ENCODE measurements at regions not wholly inside any gene's neighbourhood (a gene's known extent, or its start where the extent isn't known, plus 50 kb on each side); places are given as distances from the start of the nearest gene placed in this dataset.
A peak's percentile ranks its signal among the peaks of the same experiment; 100 is the strongest.
"Not testable (repeated sequence)": the region's sequence is repeated elsewhere in the genome, so short reads cannot be mapped to it uniquely, and the experiment has no call there.

DNA sequence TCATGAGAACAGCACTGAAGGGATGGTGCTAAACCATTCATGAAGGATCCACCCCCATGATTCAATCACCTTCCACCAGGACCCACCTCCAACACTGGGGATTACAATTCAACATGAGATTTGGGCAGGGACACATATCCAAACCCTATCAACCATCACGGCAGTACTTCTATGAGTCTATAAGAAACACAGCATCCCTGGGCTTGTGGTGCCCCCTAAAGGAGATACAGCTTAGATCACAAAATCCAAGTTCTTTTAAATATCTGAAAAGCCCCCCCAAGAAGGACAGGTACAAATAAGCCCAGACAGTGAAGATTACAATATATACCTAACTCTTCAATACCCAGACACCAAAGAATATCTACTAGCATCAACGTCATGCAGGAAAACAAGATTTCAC is 233.7 kb upstream of the ADRA1B start:
- no peaks in the 10 kb centered on the region for H3K79me2 ChIP-seq (ENCODE audit: insufficient read depth, low read length)
- ATAC-seq (ENCODE audit: insufficient read depth, low read depth): no peak
- no peaks in the 10 kb centered on the region for H3K36me3 ChIP-seq (ENCODE audit: insufficient read depth, low read length)
- H3K9ac ChIP-seq (ENCODE audit: low read depth, low read length): no peak overlapping the region
- no peak overlapping the region for H3K4me2 ChIP-seq (ENCODE audit: insufficient read depth, low read length)
- H3K4me3 ChIP-seq (ENCODE audit: low read depth in 1 of 2, low read length in 2 of 2): no peak overlapping the region
- H3K27me3 ChIP-seq (ENCODE audit: insufficient read depth, low read length, poor library complexity): no peaks in the 10 kb centered on the region
- no peaks in the 10 kb centered on the region for H3K4me1 ChIP-seq (ENCODE audit: insufficient read depth, low read length)
- TF ChIP-seq, protein P1, sequence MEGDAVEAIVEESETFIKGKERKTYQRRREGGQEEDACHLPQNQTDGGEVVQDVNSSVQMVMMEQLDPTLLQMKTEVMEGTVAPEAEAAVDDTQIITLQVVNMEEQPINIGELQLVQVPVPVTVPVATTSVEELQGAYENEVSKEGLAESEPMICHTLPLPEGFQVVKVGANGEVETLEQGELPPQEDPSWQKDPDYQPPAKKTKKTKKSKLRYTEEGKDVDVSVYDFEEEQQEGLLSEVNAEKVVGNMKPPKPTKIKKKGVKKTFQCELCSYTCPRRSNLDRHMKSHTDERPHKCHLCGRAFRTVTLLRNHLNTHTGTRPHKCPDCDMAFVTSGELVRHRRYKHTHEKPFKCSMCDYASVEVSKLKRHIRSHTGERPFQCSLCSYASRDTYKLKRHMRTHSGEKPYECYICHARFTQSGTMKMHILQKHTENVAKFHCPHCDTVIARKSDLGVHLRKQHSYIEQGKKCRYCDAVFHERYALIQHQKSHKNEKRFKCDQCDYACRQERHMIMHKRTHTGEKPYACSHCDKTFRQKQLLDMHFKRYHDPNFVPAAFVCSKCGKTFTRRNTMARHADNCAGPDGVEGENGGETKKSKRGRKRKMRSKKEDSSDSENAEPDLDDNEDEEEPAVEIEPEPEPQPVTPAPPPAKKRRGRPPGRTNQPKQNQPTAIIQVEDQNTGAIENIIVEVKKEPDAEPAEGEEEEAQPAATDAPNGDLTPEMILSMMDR (IDR thresholded peaks at IDR 0.05; ENCODE audit: borderline replicate concordance, extremely low read depth, low read length, poor library complexity, severe bottlenecking): no peak
- no peak for TF ChIP-seq EZH2 (IDR thresholded peaks at IDR 0.05; ENCODE audit: borderline replicate concordance, low read depth, low read length, severe bottlenecking)
- no peak overlapping the region for H2AFZ ChIP-seq (ENCODE audit: low read depth, low read length)
- no peak overlapping the region for H3K27ac ChIP-seq (ENCODE audit: low read length)
- DNase-seq: no peak
- peaks cover 27% of the 10 kb centered on the region for H3K9me3 ChIP-seq (ENCODE audit: insufficient read depth, low read length, severe bottlenecking)
- no peaks in the 10 kb centered on the region for H4K20me1 ChIP-seq (ENCODE audit: insufficient read depth, low read length)

DNA sequence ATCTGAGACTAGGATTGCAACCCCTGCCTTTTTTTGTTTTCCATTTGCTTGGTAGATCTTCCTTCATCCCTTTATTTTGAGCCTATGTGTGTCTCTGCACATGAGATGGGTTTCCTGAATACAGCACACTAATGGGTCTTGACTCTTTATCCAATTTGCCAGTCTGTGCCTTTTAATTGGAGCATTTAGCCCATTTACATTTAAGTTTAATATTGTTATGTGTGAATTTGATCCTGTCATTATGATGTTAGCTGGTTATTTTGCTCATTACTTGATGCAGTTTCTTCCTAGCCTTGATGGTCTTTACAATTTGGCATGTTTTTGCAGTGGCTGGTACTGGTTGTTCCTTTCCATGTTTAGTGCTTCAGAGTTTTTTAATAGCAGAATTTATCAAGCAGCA is 228.4 kb upstream of the ADRA1B start:
- not testable (repeated sequence) for H3K27ac ChIP-seq (ENCODE audit: low read length); H3K9ac ChIP-seq (ENCODE audit: low read depth, low read length); H3K4me1 ChIP-seq (ENCODE audit: insufficient read depth, low read length); H3K9me3 ChIP-seq (ENCODE audit: insufficient read depth, low read length, severe bottlenecking); ATAC-seq (ENCODE audit: insufficient read depth, low read depth); H3K4me3 ChIP-seq (ENCODE audit: low read depth in 1 of 2, low read length in 2 of 2); H3K27me3 ChIP-seq (ENCODE audit: insufficient read depth, low read length, poor library complexity); H2AFZ ChIP-seq (ENCODE audit: low read depth, low read length); H4K20me1 ChIP-seq (ENCODE audit: insufficient read depth, low read length); H3K4me2 ChIP-seq (ENCODE audit: insufficient read depth, low read length); H3K79me2 ChIP-seq (ENCODE audit: insufficient read depth, low read length); DNase-seq; H3K36me3 ChIP-seq (ENCODE audit: insufficient read depth, low read length)

DNA sequence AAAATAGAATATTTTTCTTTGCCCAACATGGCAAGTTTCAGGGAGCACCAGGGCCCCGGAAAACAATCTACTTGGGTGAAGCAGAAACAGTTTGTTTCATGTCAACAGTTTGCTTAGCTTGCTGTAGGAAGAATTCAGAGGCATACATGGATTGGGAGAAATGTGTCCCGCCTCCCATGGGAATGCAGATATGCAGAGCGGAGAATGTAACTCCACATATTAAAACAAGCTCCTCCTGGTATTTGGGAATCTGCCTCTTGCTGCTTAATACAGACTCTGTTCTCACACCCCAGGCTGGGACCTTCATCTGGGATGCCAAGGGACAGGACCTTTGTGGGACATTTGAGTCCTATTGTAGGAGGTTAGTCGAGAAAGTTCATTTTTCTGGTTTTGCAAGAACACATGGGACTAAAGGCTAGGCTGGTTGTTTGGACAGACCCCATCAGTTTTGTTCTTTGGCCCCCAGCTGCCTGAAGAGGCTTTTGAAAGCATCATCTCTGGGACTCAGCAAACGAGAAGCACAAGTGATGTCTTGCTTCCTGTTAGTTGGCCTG is 220.5 kb upstream of the ADRA1B start:
- Histone ChIP-seq H4K20me1 (ENCODE audit: insufficient read depth, low read length) (no peaks in the 10 kb centered on the region), H3K9ac (ENCODE audit: low read depth, low read length) (no peak overlapping the region), H3K4me2 (ENCODE audit: insufficient read depth, low read length) (no peak overlapping the region), H2AFZ (ENCODE audit: low read depth, low read length) (no peak overlapping the region; the same call in 1 of the 2 replicates), H3K27me3 (ENCODE audit: insufficient read depth, low read length, poor library complexity) (no peaks in the 10 kb centered on the region), H3K4me3 (ENCODE audit: low read depth in 1 of 2, low read length in 2 of 2) (no peak overlapping the region), H3K4me1 (ENCODE audit: insufficient read depth, low read length) (no peaks in the 10 kb centered on the region), H3K36me3 (ENCODE audit: insufficient read depth, low read length) (no peaks in the 10 kb centered on the region), H3K79me2 (ENCODE audit: insufficient read depth, low read length) (no peaks in the 10 kb centered on the region), H3K27ac (ENCODE audit: low read length) (no peak overlapping the region), H3K9me3 (ENCODE audit: insufficient read depth, low read length, severe bottlenecking) (no peaks in the 10 kb centered on the region)
- no peak for ATAC-seq (ENCODE audit: insufficient read depth, low read depth)
- TF ChIP-seq, protein P1 (IDR thresholded peaks at IDR 0.05; ENCODE audit: borderline replicate concordance, extremely low read depth, low read length, poor library complexity, severe bottlenecking): no peak
- TF ChIP-seq EZH2 (IDR thresholded peaks at IDR 0.05; ENCODE audit: borderline replicate concordance, low read depth, low read length, severe bottlenecking): no peak
- DNase-seq: no peak

DNA sequence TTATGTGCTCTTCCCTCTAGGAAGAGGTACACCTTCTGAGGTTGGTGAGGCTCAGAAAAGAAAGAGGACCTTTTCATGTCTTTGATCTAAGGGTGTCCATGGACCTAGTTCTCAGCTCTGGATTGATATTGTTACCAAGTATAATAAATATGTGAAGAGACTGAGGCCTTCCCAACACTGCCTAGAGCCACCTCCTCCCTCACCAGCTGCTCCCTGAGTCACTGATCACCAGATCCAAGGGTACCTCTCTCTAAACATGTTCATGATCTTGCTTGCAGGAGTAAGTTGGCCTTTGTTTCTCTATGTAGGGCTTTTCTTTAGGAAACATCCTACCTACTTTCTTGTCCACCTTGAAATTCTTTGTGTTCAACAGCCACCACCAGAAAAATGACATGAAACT is 218.8 kb upstream of the ADRA1B start:
- Histone ChIP-seq H3K9ac (ENCODE audit: low read depth, low read length) (no peak overlapping the region), H3K4me1 (ENCODE audit: insufficient read depth, low read length) (no peaks in the 10 kb centered on the region), H3K9me3 (ENCODE audit: insufficient read depth, low read length, severe bottlenecking) (no peaks in the 10 kb centered on the region), H3K36me3 (ENCODE audit: insufficient read depth, low read length) (no peaks in the 10 kb centered on the region), H3K4me3 (ENCODE audit: low read depth in 1 of 2, low read length in 2 of 2) (no peak overlapping the region), H4K20me1 (ENCODE audit: insufficient read depth, low read length) (no peaks in the 10 kb centered on the region), H3K4me2 (ENCODE audit: insufficient read depth, low read length) (no peak overlapping the region), H3K79me2 (ENCODE audit: insufficient read depth, low read length) (no peaks in the 10 kb centered on the region), H3K27ac (ENCODE audit: low read length) (no peak overlapping the region), H2AFZ (ENCODE audit: low read depth, low read length) (0 out of 2 replicates have a peak overlapping the region, but pooled peaks have one; percentile 29), H3K27me3 (ENCODE audit: insufficient read depth, low read length, poor library complexity) (no peaks in the 10 kb centered on the region)
- ATAC-seq (ENCODE audit: insufficient read depth, low read depth) (no peak), DNase-seq (no peak)
- TF ChIP-seq, protein P1 (IDR thresholded peaks at IDR 0.05; ENCODE audit: borderline replicate concordance, extremely low read depth, low read length, poor library complexity, severe bottlenecking): no peak
- no peak for TF ChIP-seq EZH2 (IDR thresholded peaks at IDR 0.05; ENCODE audit: borderline replicate concordance, low read depth, low read length, severe bottlenecking)
